ENCODE measurements at regions not wholly inside any gene's neighbourhood (a gene's known extent, or its start where the extent isn't known, plus 50 kb on each side); places are given as distances from the start of the nearest gene placed in this dataset.
"Not testable (repeated sequence)": the region's sequence is repeated elsewhere in the genome, so short reads cannot be mapped to it uniquely, and the experiment has no call there.

DNA sequence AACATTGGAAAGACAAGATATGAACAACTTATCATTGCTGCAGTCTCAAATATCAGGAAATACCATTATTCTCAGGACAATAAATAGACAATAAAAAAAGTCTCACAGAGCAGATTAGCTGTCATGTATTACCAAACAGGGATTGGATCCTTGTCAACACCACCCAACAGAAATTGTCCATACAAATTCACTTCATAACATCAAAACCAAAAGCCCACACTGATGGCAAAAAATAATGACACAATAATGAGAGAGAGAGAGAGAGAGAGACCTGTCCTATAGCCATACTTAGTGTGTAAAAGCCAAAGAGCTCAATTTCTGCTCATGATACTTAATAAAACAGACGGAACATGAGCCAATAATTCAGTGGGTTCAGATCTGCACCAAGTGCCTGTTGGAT lies 96.5 kb downstream of the PPIAL4G start:
- DNase-seq (ENCODE audit: extremely low read depth in 1 of 2, low read depth in 1 of 2) = no peak

GRCh38 chr1:148386031-148386398 lies 97.1 kb downstream of the PPIAL4G start:
- not testable (repeated sequence) for DNase-seq (ENCODE audit: extremely low read depth in 1 of 2, low read depth in 1 of 2)

DNA sequence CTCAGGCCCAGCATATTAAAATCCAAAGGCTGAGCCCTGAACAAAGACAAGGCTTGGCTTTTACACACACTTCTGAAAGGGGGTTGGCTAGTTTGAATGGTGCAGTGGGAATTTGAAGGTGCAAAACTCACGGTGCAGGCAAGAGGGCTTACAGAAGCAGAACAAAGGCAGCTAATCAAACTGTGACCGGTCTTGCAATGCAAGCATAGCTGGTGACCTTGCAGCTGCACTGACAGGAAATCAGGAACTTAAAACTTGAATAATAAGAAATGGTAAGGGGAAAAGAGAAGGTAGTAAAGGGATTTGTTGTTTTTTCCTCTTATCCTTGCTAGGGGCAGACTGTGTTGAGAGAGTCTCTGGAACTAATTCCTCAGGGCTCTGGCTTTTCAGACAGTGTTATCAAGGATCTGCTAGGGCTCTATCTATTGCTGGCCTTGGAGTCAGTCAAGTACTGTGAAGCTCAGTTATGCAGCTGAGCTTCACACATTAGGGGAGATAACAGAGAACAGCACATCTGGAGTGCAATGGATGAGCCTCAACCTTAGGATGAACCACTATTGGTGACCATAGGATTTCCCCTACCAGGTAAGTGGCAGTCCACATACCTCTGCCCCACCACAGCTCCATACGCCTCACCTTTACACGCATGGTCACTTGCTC lies 97.6 kb downstream of the PPIAL4G start:
- DNase-seq (ENCODE audit: extremely low read depth in 1 of 2, low read depth in 1 of 2) = no peak

GRCh38 chr1:148383966-148384365 lies 99.1 kb downstream of the PPIAL4G start:
- no peak for DNase-seq (ENCODE audit: extremely low read depth in 1 of 2, low read depth in 1 of 2)

- no peak for DNase-seq (ENCODE audit: extremely low read depth in 1 of 2, low read depth in 1 of 2)
These were observed 103.4 kb downstream of the PPIAL4G start for GRCh38 chr1:148379697-148380096.

GRCh38 chr1:148379170-148379500 lies 104.0 kb downstream of the PPIAL4G start:
- DNase-seq (ENCODE audit: extremely low read depth in 1 of 2, low read depth in 1 of 2) = no peak

GRCh38 chr1:148377992-148378391 lies 105.1 kb downstream of the PPIAL4G start:
- DNase-seq (ENCODE audit: extremely low read depth in 1 of 2, low read depth in 1 of 2) = not testable (repeated sequence)

GRCh38 chr1:148377045-148377444 lies 106.1 kb downstream of the PPIAL4G start:
- not testable (repeated sequence) for DNase-seq (ENCODE audit: extremely low read depth in 1 of 2, low read depth in 1 of 2)

DNA sequence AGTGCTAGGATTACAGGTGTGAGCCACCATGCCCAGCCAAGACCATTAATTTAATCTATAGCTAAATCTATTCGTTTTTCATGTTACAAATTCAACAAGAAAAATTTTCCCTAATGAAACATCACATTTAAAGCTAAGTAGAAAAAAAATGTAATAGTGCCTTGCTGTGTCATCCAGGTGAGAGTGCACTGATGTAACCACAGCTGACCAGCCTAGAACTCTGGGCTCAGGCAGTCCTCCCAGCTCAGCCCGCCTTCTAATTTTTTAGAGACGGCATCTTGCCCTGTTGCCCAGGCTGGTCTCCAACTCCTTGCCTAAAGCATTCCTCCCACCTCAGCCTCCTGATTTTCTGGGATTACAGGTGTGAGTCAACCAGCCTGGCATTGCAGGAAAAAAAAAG lies 109.0 kb downstream of the PPIAL4G start:
- no peak for DNase-seq (ENCODE audit: extremely low read depth in 1 of 2, low read depth in 1 of 2)

- no peak for DNase-seq (ENCODE audit: extremely low read depth in 1 of 2, low read depth in 1 of 2)
These were observed 109.7 kb downstream of the PPIAL4G start for GRCh38 chr1:148373192-148373925.

- DNase-seq (ENCODE audit: extremely low read depth in 1 of 2, low read depth in 1 of 2) = peak in 1 of 2 donors; percentile 26
These were observed 110.4 kb downstream of the PPIAL4G start for GRCh38 chr1:148372731-148373130.

- not testable (repeated sequence) for DNase-seq (ENCODE audit: extremely low read depth in 1 of 2, low read depth in 1 of 2)
These were observed 110.9 kb downstream of the PPIAL4G start for GRCh38 chr1:148372051-148372726.

- DNase-seq (ENCODE audit: extremely low read depth in 1 of 2, low read depth in 1 of 2) = peak; percentile 48
These were observed 111.5 kb downstream of the PPIAL4G start for GRCh38 chr1:148371551-148371994.

GRCh38 chr1:148370661-148371060 lies 112.4 kb downstream of the PPIAL4G start:
- DNase-seq (ENCODE audit: extremely low read depth in 1 of 2, low read depth in 1 of 2) = not testable (repeated sequence)

GRCh38 chr1:148367596-148367995 lies 115.5 kb downstream of the PPIAL4G start:
- DNase-seq (ENCODE audit: extremely low read depth in 1 of 2, low read depth in 1 of 2) = no peak

GRCh38 chr1:148366136-148366753 lies 116.9 kb downstream of the PPIAL4G start:
- not testable (repeated sequence) for DNase-seq (ENCODE audit: extremely low read depth in 1 of 2, low read depth in 1 of 2)

DNA sequence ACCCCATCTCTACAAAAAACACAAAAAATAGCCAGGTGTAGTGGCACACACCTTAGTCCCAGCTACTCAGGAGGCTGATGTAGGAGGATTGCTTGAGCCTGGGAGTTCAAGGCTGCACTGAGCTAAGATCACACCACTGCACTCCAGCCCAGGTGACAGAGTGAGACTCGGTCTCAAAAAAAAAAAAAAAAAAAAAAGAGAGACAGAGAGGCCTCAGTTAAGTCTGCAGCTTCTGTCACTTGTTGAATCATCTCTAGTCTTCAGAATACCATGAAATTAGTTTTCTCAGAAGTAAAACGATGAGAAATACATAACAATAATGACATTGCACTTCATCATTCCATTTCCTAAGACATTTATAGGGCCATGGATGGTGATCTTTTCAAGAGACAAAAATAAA lies 118.0 kb downstream of the PPIAL4G start:
- DNase-seq (ENCODE audit: extremely low read depth in 1 of 2, low read depth in 1 of 2) = not testable (repeated sequence)

- not testable (repeated sequence) for DNase-seq (ENCODE audit: extremely low read depth in 1 of 2, low read depth in 1 of 2)
These were observed 119.1 kb downstream of the PPIAL4G start for GRCh38 chr1:148363979-148364378.

GRCh38 chr1:148363439-148363810 lies 119.7 kb downstream of the PPIAL4G start:
- DNase-seq (ENCODE audit: extremely low read depth in 1 of 2, low read depth in 1 of 2) = no peak

DNA sequence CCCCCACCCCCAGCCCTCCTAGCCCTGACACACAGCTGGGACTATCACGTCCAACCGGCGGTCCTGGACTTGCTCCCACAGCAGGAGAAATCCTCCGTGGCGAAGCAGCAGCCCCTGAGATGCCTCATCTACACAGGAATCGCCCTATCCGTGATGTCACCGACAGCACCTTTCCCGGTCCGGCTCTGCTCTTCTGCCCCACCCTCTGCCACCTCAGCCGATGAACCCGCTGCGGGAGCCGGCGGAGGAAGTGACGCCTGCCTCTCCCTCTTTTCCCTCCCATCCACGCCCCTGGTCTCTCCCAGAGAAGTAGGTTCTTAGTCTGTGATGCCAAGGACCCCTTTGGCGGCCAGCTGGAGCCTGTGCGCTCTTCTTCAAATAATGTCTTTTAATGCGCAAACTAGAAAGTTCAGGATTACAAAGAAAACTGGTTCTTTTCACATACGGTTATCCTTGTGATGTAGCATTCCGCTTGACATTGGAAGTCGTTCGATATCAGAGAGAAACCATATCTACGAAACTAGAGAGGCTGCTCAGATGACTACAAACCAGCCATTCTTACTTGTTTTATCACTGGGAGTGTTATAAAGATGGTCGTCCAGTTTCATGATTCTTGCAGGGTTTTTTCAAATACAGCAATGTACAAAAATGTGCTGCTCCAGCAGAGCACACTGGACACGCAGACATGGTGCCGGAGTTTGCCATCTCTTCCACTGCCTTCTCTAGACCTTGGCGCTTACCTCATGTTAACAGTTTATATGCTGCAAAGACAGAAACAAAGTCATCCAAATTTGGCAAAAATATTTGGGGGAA lies 120.3 kb downstream of the PPIAL4G start:
- DNase-seq (ENCODE audit: extremely low read depth in 1 of 2, low read depth in 1 of 2) = peak in 1 of 2 donors; percentile 5

DNA sequence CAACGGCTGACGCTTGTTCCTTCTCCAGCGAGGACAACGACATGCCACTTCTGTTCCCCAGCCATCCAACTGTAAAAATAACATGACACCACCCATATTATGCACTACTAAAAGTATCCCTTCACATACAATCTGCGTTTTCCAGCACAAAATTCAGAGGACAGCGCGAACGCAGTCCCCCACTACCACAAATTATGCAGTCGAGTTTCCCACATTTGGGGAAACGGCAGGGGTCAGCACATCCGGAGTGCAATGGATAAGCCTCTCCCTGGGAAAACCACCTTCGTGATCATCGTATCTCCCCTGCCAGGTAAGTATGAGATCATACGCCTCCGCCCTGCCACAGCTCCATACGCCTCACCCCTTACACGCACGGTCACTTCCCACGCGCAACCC lies 120.9 kb downstream of the PPIAL4G start:
- DNase-seq (ENCODE audit: extremely low read depth in 1 of 2, low read depth in 1 of 2) = no peak

All from activated CD8-positive, alpha-beta memory T cell treated with anti-CD3 and anti-CD28 coated beads for 1 hour (primary cell).